ENCODE measurements at regions not wholly inside any gene's neighbourhood (a gene's known extent, or its start where the extent isn't known, plus 50 kb on each side); places are given as distances from the start of the nearest gene placed in this dataset.

DNA sequence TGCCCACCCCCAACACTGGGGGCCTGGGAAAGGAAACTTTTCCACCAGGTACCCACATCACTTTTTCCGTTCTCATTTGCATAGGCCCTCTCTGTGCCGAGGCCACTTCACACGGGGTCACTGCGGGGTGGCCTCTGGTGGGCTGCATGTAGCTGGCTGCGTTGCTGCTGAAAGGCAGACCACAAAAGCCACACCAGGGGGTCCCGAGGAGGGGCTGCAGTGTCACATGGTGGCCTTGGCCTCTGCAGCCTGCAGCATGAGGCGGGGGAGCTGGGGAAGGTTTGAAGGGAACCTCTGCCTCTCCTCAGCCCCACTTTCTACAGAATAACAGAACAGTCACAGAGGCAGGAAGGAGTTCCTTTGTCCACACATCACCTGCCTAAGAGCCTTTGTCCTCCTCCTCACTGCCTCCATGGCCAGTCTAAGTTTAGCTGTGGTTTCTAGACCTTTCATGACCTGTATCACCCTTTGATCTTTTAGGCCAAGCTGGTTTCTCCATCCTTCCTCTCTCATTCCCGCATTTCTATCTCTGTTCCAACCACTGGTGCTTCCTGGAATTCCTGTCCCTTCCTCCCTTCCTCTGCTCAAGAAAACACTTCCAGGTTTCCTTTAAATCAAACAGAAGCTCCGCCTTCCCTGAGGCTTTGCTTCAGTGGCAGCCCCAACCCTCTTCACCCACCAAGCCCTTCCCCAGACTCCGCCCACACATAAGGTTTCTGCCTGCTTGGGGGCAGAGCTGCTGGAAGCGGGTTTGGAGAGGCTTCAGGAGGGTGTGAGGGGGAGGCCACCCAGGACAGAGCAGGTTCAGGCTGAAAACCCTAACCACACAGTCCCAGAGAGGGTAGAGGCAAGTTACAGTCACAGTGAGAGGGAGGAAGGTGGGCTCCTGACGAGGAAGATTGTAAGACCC is 150.7 kb upstream of the TLE3 start (continued):
- no peak for TF ChIP-seq IRF4 (IDR thresholded peaks at IDR 0.05; ENCODE audit: low read depth, low read length)
- no peak for TF ChIP-seq NRF1 (conservative IDR thresholded peaks at IDR 0.05; ENCODE audit: low read depth, low read length)
- TF ChIP-seq ESRRA (IDR thresholded peaks at IDR 0.05; ENCODE audit: low read length), result no peak
- TF ChIP-seq RAD51 (IDR thresholded peaks at IDR 0.05), result no peak
- no peak for TF ChIP-seq HDGF (IDR thresholded peaks at IDR 0.05)
- no peak for TF ChIP-seq TBL1XR1 (IDR thresholded peaks at IDR 0.05; ENCODE audit: low read depth, low read length)
- TF ChIP-seq BMI1 (IDR thresholded peaks at IDR 0.05; ENCODE audit: borderline replicate concordance), result no peak
- peak; percentile 27 for TF ChIP-seq RUNX3 (IDR thresholded peaks at IDR 0.05; ENCODE audit: low read length)
- TF ChIP-seq, protein P1, sequence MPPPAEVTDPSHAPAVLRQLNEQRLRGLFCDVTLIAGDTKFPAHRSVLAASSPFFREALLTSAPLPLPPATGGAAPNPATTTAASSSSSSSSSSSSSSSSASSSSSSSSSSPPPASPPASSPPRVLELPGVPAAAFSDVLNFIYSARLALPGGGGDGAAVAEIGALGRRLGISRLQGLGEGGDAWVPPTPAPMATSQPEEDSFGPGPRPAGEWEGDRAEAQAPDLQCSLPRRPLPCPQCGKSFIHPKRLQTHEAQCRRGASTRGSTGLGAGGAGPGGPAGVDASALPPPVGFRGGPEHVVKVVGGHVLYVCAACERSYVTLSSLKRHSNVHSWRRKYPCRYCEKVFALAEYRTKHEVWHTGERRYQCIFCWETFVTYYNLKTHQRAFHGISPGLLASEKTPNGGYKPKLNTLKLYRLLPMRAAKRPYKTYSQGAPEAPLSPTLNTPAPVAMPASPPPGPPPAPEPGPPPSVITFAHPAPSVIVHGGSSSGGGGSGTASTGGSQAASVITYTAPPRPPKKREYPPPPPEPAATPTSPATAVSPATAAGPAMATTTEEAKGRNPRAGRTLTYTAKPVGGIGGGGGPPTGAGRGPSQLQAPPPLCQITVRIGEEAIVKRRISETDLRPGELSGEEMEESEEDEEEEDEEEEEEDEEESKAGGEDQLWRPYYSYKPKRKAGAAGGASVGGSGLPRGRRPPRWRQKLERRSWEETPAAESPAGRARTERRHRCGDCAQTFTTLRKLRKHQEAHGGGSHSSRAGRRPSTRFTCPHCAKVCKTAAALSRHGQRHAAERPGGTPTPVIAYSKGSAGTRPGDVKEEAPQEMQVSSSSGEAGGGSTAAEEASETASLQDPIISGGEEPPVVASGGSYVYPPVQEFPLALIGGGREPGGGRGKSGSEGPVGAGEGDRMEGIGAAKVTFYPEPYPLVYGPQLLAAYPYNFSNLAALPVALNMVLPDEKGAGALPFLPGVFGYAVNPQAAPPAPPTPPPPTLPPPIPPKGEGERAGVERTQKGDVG (CRISPR knock-in tag; IDR thresholded peaks at IDR 0.05), result no peak
- no peak for TF ChIP-seq LARP7 (IDR thresholded peaks at IDR 0.05)
- TF ChIP-seq EGR1 (IDR thresholded peaks at IDR 0.05; ENCODE audit: borderline replicate concordance in 1 of 2, low read depth in 2 of 2, low read length in 2 of 2), result 0 out of 3 replicates have a peak, but pooled peaks of 1 of the 2 experiments have one; percentile 20
- no peak for TF ChIP-seq ZNF384 (IDR thresholded peaks at IDR 0.05; ENCODE audit: borderline replicate concordance, low read depth, low read length)
- no peak for TF ChIP-seq ZZZ3 (IDR thresholded peaks at IDR 0.05; ENCODE audit: control insufficient read depth, insufficient read length, low read depth)
- TF ChIP-seq ASH2L (IDR thresholded peaks at IDR 0.05; ENCODE audit: borderline replicate concordance, low read depth), result no peak
- no peak for TF ChIP-seq TAF1 (IDR thresholded peaks at IDR 0.05; ENCODE audit: borderline replicate concordance, low read depth, low read length)
- TF ChIP-seq STAT3 (IDR thresholded peaks at IDR 0.05; ENCODE audit: low read depth, low read length), result no peak
- TF ChIP-seq NFYB (IDR thresholded peaks at IDR 0.05; ENCODE audit: insufficient read depth, low read depth, low read length), result no peak
- TF ChIP-seq HDAC2 (IDR thresholded peaks at IDR 0.05), result no peak
- TF ChIP-seq ZNF274 (IDR thresholded peaks at IDR 0.05; ENCODE audit: insufficient read depth, insufficient read length), result no peak
- TF ChIP-seq BACH1 (IDR thresholded peaks at IDR 0.05; ENCODE audit: borderline replicate concordance), result no peak
- no peak for TF ChIP-seq NFYA (IDR thresholded peaks at IDR 0.05; ENCODE audit: borderline replicate concordance, low read depth, low read length)
- TF ChIP-seq, protein P2, sequence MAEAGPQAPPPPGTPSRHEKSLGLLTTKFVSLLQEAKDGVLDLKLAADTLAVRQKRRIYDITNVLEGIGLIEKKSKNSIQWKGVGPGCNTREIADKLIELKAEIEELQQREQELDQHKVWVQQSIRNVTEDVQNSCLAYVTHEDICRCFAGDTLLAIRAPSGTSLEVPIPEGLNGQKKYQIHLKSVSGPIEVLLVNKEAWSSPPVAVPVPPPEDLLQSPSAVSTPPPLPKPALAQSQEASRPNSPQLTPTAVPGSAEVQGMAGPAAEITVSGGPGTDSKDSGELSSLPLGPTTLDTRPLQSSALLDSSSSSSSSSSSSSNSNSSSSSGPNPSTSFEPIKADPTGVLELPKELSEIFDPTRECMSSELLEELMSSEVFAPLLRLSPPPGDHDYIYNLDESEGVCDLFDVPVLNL (IDR thresholded peaks at IDR 0.05; ENCODE audit: low read depth, low read length), result no peak
- TF ChIP-seq EED (IDR thresholded peaks at IDR 0.05; ENCODE audit: low read depth), result 0 out of 2 replicates have a peak, but pooled peaks have one; percentile 30
- TF ChIP-seq, protein P3, sequence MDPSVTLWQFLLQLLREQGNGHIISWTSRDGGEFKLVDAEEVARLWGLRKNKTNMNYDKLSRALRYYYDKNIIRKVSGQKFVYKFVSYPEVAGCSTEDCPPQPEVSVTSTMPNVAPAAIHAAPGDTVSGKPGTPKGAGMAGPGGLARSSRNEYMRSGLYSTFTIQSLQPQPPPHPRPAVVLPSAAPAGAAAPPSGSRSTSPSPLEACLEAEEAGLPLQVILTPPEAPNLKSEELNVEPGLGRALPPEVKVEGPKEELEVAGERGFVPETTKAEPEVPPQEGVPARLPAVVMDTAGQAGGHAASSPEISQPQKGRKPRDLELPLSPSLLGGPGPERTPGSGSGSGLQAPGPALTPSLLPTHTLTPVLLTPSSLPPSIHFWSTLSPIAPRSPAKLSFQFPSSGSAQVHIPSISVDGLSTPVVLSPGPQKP (IDR thresholded peaks at IDR 0.05; ENCODE audit: low read depth, low read length), result no peak
- no peak for TF ChIP-seq CHD2 (IDR thresholded peaks at IDR 0.05; ENCODE audit: borderline replicate concordance, low read depth, low read length)
- no peak for TF ChIP-seq MEF2B (IDR thresholded peaks at IDR 0.05; ENCODE audit: partially characterized antibody, poor library complexity, severe bottlenecking)
- no peak for TF ChIP-seq YY1 (IDR thresholded peaks at IDR 0.05; ENCODE audit: low read depth, low read length)
